NT2/D1 (cell line): ENCODE measurements at regions not wholly inside any gene's neighbourhood (a gene's known extent, or its start where the extent isn't known, plus 50 kb on each side); places are given as distances from the start of the nearest gene placed in this dataset.

Source experiments
- DNase-seq: peaks from one replicate; pipeline ENCODE4 v3.0.0-alpha.2; 2011; ENCODE audit warnings: low read depth, low spot score
- H3K27me3 ChIP-seq: 2 replicates; pipeline ENCODE4 v1.6.0; 2011; ENCODE audit warnings: mild to moderate bottlenecking; ENCODE audit not compliant: insufficient read length, insufficient read depth
- H3K36me3 ChIP-seq: 2 replicates; pipeline ENCODE4 v1.6.1; 2011; ENCODE audit warnings: mild to moderate bottlenecking, low read length, mixed read lengths; ENCODE audit not compliant: insufficient read depth, insufficient read length
- H3K4me1 ChIP-seq: 2 replicates; pipeline ENCODE4 v1.5.1; 2011; ENCODE audit not compliant: insufficient read depth, insufficient read length
- H3K4me3 ChIP-seq: 2 replicates; pipeline ENCODE4 v1.5.1; 2011; ENCODE audit warnings: low read depth; ENCODE audit not compliant: insufficient read length
- H3K9ac ChIP-seq: 2 replicates; pipeline ENCODE4 v1.6.0; 2011; ENCODE audit warnings: low read depth; ENCODE audit not compliant: insufficient read length
- H3K9me3 ChIP-seq: 2 replicates; pipeline ENCODE4 v1.5.1; 2011; ENCODE audit warnings: mild to moderate bottlenecking, low read length; ENCODE audit not compliant: insufficient read depth
- SUZ12 ChIP-seq: IDR thresholded peaks from 2 replicates; pipeline ENCODE4 v1.6.1; 2011; ENCODE audit not compliant: insufficient read length, insufficient read depth; ENCODE audit errors: extremely low read depth
- YY1 ChIP-seq: IDR thresholded peaks from 2 replicates; pipeline ENCODE4 v1.6.1; 2011; ENCODE audit not compliant: insufficient read length, insufficient read depth
- ZNF274 ChIP-seq: IDR thresholded peaks from 2 replicates; pipeline ENCODE4 v1.6.1; 2011; ENCODE audit warnings: mild to moderate bottlenecking, low read depth, low read length

DNA sequence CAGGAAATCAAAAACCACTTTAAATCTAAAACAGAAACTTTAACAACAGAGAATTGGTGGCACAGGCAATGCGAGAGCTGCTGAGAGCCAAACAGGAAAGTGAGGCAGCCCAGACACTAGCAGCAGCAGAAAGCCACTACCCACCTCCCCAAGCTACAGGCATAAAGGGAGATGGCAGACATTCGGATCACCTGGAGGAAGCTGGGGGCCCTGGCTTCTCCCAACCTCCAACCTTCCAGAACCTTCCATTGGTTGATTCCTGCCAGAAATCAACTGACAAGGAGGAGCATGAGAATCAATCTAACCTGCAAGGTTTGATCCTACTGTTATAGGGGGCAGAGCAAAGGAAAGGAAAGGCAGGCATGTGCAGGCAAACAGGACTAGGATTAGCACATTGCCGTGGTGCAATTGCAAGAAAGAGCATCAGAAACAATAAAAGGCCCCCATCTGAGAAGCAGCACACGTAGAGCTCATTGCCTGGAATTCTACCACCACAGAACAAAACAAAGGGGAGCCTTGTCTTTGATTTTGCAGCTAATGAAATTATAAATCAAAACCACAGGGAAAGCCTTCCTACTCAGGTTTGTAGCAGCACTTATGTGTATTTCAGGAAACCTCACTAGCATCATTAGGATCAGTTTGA lies 427.3 kb upstream of the RASGEF1B start:
- H3K4me3 ChIP-seq, result no peak overlapping the region
- TF ChIP-seq YY1 (no peak), SUZ12 (no peak), ZNF274 (no peak)
- DNase-seq, result no peak
- H3K36me3 ChIP-seq, result no peaks in the 10 kb centered on the region
- H3K9ac ChIP-seq, result no peak overlapping the region
- H3K27me3 ChIP-seq, result no peaks in the 10 kb centered on the region
- no peaks in the 10 kb centered on the region for H3K4me1 ChIP-seq
- no peaks in the 10 kb centered on the region for H3K9me3 ChIP-seq

DNA sequence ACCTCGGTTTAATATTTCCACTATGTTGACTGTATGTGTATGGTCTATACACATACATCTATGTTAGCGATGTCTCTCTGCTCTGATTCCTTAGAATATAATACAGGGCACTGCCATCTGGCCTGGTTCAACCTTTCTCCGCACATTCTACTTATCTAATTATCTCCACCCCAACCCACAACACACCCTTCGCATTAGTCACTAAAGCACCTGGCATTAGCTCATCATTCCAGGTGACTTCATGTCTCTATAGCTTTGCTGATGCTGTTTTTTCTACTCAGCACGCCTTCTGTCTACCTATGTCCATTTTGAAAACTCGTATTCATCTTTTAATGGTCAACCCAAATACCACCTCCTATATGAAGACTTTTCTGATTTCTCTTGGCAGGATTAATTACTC lies 425.2 kb upstream of the RASGEF1B start:
- TF ChIP-seq ZNF274 (no peak), YY1 (no peak), SUZ12 (no peak)
- no peak overlapping the region for H3K4me3 ChIP-seq

GRCh38 chr4:81891005-81891996 lies 419.6 kb upstream of the RASGEF1B start:
- no peak for TF ChIP-seq SUZ12
- TF ChIP-seq YY1, result no peak
- TF ChIP-seq ZNF274, result no peak
- Histone ChIP-seq H3K27me3 (no peaks in the 10 kb centered on the region), H3K9ac (no peak overlapping the region), H3K36me3 (no peaks in the 10 kb centered on the region), H3K9me3 (no peaks in the 10 kb centered on the region), H3K4me3 (no peak overlapping the region), H3K4me1 (no peaks in the 10 kb centered on the region)
- no peak for DNase-seq

More for the DNA sequence above, 425.2 kb upstream of the RASGEF1B start:
- Histone ChIP-seq H3K9ac (no peak overlapping the region), H3K9me3 (no peaks in the 10 kb centered on the region), H3K27me3 (no peaks in the 10 kb centered on the region), H3K4me1 (no peaks in the 10 kb centered on the region), H3K36me3 (no peaks in the 10 kb centered on the region)
- DNase-seq, result no peak

DNA sequence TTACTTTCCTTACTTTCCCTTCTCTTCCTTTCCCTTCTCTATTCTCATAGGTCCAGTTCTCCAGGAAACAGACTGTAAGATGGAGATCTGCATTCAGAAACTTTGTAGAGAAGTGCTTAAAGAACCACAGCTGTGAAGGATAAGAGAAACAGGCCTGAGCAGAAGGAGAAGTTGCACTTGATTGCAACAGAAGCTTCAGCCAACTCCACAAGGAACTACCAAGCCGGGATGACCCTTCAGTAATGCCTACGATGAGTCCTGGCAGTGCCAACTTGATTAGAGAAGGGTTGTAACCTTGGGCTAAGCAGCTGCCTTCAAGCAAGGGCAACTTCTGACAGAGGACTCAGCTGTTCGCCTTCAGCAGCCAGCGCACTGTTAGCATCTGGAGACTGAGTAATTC lies 413.3 kb upstream of the RASGEF1B start:
- no peaks in the 10 kb centered on the region for H3K27me3 ChIP-seq
- H3K36me3 ChIP-seq, result no peaks in the 10 kb centered on the region
- DNase-seq, result no peak
- H3K4me1 ChIP-seq, result no peaks in the 10 kb centered on the region
- no peaks in the 10 kb centered on the region for H3K9me3 ChIP-seq
- TF ChIP-seq SUZ12 (no peak), ZNF274 (no peak), YY1 (no peak)
- H3K4me3 ChIP-seq, result no peak overlapping the region
- no peak overlapping the region for H3K9ac ChIP-seq

DNA sequence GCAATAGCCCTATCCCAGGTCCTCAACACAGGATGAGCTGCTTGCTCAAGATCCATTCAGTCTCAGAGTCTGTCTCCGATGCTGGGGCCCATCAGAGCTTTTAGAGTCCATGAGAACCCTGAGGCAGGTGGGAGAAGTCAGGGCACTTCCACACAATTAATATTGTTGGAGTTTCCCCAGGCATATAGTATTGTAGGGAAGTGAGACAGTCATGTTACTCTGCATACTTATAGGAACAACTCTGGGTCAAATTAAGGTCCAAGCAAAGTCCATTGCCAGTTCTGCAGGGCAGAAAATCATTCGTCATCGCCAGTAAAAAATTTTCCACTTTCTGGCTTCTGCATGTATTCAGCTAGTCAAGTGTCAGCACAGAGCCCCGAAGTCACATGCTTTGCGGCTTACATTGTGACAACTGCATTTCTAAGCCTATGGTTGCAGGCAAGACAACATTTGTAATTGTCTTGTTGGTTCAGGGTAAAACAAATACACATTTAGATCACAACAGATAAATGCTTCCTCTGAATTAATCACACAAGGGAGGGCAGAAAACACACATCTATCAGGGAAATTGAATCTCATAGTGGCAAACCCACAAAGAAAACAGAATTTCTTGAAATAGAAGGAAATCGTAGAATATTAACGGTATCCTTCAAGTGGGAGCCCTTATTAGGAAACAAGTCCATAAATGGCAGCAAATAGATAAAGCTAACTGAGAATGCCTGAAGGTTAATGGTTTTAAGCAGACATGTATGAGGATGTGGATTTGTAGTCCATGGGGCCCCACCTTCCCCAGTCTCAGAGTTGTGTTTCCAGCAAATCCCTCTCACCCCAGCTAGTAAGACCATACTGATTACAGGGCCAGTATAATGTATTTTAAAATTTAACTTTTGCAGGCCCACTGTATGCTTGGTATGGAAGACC lies 412.1 kb upstream of the RASGEF1B start:
- no peaks in the 10 kb centered on the region for H3K4me1 ChIP-seq
- H3K27me3 ChIP-seq, result no peaks in the 10 kb centered on the region
- H3K36me3 ChIP-seq, result no peaks in the 10 kb centered on the region
- TF ChIP-seq ZNF274, result no peak
- no peak for TF ChIP-seq YY1
- TF ChIP-seq SUZ12, result no peak
- H3K9ac ChIP-seq, result no peak overlapping the region
- no peak overlapping the region for H3K4me3 ChIP-seq
- no peaks in the 10 kb centered on the region for H3K9me3 ChIP-seq
- DNase-seq, result no peak

DNA sequence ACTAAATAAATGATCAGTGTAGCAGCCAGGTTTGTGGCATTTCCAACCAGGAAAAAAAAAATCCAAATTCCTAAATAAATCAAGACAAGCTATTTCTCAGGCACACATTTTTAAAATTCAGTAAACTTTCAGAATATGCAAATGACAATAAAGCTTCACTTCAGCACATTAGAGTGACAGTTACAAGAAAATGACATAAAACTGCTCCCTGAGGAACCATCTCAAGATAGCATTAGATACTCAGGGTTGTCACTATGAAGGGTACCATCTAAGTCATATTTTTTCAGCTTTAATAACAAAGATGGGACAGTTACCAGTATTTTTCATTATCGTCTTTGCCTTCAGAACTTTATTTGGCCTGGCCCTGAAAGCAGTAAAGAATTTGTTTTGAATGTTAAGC lies 411.3 kb upstream of the RASGEF1B start:
- no peak overlapping the region for H3K9ac ChIP-seq
- H3K9me3 ChIP-seq, result no peaks in the 10 kb centered on the region
- TF ChIP-seq ZNF274, result no peak
- no peak for TF ChIP-seq YY1
- TF ChIP-seq SUZ12, result no peak
- no peak for DNase-seq
- H3K4me1 ChIP-seq, result no peaks in the 10 kb centered on the region
- H3K4me3 ChIP-seq, result no peak overlapping the region
- H3K36me3 ChIP-seq, result no peaks in the 10 kb centered on the region
- no peaks in the 10 kb centered on the region for H3K27me3 ChIP-seq
